HG02884 (cell line): ENCODE measurements at regions not wholly inside any gene's neighbourhood (a gene's known extent, or its start where the extent isn't known, plus 50 kb on each side); places are given as distances from the start of the nearest gene placed in this dataset.

Source experiments
- ATAC-seq: cut with Tn5 transposase; IDR thresholded peaks from one replicate; pipeline ENCODE4 v1.9.1; 2021; ENCODE audit warnings: mild to moderate bottlenecking, moderate library complexity; ENCODE audit not compliant: unreplicated experiment

- ATAC-seq = no peak
Measured at GRCh38 chr14:38904959-38905358, 198.1 kb downstream of the SEC23A start.

DNA sequence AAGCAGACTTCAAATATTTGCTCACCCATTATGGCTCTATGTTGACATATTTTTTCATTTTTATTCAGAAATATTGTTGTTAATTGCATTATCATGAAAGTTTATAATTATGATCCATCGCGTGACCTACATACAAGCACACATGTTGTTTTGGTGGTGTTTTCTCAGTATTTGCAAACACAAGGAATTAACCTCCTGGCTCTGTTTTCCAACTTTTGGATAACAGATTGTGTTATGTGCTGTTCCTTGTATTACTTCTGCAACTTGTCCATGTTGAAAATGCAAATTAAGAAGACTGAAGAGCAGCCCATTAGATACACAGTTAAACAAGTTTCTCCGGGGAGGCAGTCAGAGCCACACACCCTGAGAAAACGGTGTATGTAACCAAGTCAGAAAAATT, 201.2 kb downstream of the SEC23A start:
- ATAC-seq = no peak

DNA sequence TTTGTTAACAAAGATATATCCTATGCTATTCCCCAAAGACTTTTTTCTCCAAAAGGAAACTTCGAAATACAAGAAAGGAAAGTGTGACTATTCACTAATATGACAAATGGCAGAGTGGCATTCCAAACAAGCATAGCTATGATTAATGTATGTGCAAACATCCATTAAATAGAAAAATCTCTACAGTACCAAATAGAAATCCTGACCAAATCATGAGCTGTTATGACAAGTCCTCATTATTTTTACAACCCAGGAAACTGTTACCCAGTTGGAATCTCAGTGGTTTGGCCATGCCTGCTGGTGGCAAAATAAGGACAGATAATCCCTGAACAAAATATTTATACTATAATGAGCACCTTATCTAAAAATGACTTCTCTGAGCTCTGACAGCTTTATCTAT, 202.1 kb downstream of the SEC23A start:
- no peak for ATAC-seq

DNA sequence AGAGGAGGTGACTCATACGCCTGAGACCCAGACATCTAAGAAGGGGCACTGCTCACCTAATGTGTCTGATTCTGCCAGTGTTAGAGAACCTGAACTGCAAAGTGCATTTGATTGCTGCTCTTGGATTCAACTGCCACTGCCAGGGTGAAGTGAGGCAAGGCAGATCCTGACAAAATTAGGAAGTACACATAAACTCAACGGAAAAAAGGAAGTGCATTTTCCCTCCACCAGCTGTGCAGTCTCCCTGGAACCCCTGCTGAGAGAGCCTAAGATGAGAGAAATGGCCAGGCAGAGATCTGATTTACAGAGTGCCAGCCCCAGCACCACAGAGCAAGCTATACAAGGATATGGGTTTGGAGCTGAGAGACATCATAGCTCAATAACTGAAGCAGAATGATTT, 215.3 kb downstream of the SEC23A start:
- ATAC-seq = no peak

- no peak for ATAC-seq
Measured at GRCh38 chr14:38884109-38884508, 218.9 kb downstream of the SEC23A start.

GRCh38 chr14:38883127-38883526, 219.9 kb downstream of the SEC23A start:
- no peak for ATAC-seq

GRCh38 chr14:38882533-38882932, 220.5 kb downstream of the SEC23A start:
- no peak for ATAC-seq

DNA sequence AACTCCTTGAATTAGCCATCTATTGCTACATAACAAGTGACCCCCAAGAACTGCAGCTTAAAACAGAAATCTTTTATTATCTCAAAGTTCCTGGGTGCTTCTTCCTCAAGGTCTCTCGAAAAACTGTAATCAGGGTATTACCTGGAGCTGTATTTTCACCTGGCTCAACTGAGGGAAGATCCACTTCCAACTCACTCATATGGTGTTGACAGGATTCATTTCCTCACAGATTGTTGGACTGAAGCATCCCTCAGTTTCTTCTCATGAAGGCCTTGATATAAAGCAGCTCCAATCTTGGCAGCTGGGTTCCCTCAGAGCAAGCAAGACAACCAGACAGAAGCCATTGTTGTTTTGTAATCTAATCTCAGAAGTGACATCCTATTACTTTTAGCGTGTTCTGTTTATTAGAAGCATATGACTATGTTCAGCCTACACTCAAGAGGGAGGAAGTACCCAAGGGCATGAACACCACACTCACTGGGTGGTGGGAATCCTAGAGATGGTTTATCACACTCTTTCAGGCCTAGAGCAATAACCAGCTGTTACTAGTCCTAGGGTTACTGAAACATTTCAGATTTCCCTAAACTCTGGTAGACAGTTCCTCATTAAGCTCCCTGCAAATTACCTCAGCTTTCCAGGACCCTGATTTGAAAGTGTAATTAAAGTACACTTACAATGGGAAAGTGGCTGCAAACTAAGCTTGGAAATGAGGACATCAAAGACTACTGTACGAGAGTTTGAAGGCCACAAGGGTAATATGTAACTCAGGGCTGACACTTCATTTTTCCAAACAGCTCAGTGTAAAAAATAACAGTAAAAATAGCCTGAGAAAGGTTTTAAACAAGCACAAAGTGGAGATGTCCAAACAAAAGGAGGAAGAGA, 222.2 kb downstream of the SEC23A start:
- ATAC-seq = no peak

GRCh38 chr14:38877744-38878388, 225.2 kb downstream of the SEC23A start:
- no peak for ATAC-seq

DNA sequence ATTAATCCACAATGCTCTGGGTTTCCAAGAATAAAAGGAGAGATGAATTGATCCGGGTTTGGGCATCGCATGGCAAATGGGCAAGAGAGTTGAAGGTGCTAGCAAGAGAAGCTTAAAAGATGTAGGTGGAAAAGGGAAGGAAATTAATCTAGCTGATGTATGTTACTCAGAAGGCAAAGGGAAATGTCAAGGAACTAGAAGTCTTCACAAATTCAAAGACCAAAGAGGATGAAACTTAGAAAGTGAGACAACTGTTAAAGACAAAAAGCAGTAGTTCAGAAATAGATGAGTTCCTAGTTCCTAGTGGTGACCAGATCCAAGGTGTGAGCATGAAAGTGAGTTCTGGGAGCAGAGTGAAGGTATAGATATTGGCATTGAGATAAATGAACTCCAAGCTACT, 228.3 kb downstream of the SEC23A start:
- ATAC-seq = no peak

DNA sequence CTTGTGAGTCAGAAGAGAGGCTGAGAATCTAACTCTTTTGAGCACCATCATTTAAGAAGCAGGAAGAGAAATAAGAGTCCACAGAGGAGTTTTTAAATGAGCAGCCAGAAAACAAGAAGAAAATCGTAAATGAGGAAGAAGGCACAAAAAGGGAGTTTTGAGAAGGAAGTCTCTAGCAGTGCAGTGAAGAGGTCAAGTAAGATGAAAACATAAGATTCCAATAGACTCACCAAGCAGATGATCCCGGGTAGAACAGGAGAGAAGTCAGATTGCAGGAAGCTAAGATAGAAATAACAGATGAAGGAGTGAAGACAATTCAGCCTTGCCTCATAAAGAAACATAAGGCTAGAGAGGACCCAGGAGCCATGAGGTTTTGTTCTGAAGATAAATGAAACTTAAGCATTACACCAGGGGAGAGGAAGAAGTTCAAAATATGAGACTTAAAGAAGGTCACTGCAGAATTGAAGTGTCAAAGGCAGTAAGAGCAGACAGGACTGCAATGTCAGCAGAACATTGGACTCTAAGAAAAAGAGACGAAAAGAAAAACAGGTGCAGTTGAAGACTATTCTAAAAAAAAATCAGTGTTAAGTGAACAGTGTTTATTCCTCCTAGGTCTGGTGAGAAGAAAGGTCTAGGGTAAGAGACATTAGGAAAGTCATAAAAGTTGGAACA, 229.0 kb downstream of the SEC23A start:
- ATAC-seq = no peak

DNA sequence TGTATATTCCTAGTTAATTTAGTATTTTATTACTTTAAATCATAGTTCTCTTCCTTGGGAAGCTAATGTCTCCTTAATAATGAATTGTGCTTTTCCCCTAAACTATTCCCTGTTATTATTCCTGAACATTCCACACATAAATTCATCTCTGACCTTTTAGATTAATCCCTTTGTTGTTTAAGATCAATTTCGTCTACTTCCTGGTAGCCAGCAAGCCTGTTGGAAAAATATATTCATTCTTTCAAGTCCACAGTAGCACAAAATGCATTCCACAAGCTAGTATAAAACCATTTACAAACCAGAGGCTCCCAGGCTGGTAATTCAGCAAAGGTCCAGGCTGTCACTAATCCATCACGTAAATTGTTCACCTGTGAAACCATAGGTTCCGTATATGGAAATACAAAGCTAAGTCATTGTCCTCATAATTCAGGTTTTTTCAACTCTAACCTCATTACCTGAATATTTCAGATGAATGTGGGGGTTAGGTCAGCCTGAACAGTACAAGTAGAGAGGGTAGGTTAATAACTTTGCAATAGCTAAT, 232.7 kb downstream of the SEC23A start:
- no peak for ATAC-seq

- no peak for ATAC-seq
Measured at GRCh38 chr14:38868399-38869290, 234.4 kb downstream of the SEC23A start.

DNA sequence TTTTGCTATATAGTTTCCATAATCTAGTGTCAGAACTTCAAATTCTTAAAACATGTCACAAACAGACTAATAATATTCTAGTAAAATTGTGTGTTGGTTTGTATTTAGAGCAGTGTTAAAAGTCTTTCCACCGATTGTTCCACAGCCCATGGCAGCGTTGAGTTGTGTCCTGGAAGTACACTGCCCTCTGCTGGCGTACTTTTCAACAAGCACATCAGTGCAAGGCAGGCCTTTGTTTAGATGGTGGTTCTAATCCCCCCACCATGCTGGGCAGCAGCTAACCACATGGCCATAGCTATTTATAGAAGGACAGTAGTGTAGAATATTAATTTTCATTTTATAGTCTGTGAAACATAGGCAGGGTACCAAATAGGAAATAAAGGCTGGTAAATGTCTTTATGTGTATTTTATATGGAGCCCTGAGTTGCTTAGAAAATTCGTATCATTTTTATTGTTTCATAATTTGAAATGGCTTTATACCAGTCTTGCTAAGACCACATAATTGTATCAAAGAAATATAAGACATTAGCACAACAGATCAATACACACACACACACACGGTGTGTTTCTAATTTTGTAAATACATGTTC, 235.4 kb downstream of the SEC23A start:
- peak; percentile 93 for ATAC-seq

GRCh38 chr14:38866461-38866860, 236.6 kb downstream of the SEC23A start:
- no peak for ATAC-seq

DNA sequence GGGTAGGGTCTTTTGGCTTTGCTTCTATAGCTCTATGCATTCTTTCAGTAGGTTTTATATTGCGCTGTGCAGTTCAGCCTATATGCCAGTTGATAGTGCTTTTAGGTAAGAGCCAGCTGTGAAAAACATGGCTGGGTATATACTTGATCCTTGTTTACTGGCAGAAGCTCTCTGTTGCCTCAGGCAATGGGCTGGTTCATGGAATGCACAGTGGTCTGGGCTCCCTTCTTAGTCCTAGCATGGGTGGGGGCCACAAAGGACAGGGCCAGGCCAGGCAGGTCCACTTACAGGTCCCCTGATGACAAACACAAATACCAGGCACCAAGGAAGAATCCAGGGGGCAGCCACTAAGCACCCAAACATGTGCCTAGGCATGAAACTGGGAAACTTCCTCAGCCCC, 240.7 kb downstream of the SEC23A start:
- no peak for ATAC-seq

GRCh38 chr14:38860530-38860929, 242.5 kb downstream of the SEC23A start:
- no peak for ATAC-seq

- no peak for ATAC-seq
Measured at GRCh38 chr14:38856798-38857197, 246.2 kb downstream of the SEC23A start.

- no peak for ATAC-seq
Measured at GRCh38 chr14:38855513-38855912, 247.5 kb downstream of the SEC23A start.

DNA sequence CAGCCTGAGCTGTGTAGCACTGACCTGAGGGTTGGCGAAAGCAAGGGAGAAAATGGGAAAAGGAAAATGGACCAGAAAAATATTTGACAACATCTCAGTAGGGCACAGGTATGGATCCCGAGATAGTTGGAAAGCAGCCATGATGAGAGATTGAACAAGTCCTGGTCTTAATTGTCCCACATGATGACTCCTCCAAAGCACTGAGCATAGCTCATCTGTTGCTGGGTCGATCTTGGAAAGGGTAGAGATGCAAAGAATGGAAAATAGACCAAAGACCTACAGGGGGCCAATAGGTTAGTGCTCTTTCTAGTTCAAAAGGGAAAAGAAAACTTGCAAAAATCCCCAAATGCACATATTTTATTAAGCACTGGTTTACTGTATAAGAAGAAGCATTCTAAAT, 251.9 kb downstream of the SEC23A start:
- ATAC-seq = no peak
